HG02884 (cell line): ENCODE measurements at regions not wholly inside any gene's neighbourhood (a gene's known extent, or its start where the extent isn't known, plus 50 kb on each side); places are given as distances from the start of the nearest gene placed in this dataset.

Experiments
- ATAC-seq: cut with Tn5 transposase; IDR thresholded peaks from one replicate; pipeline ENCODE4 v1.9.1; 2021; ENCODE audit warnings: mild to moderate bottlenecking, moderate library complexity; ENCODE audit not compliant: unreplicated experiment

DNA sequence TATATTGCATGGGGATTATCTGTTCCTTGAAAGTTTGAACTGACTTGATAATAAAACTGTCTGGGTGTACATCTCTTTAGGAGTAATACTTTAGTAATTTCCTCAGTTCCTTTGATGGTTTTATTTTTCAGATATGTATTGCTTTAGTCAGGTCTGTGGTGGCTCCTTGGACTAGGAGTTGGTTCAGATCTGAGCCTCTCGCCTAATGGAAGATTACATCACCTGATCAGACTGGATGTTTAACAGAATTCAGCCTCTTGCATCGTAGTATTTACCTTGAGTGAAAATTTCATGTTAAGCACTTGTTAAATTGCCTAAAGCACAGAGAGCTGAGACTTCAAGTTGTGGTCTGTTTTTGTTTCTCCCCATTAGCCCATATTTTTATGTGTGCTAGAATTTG, 267.3 kb downstream of the MAP2K4 start:
- ATAC-seq: no peak

DNA sequence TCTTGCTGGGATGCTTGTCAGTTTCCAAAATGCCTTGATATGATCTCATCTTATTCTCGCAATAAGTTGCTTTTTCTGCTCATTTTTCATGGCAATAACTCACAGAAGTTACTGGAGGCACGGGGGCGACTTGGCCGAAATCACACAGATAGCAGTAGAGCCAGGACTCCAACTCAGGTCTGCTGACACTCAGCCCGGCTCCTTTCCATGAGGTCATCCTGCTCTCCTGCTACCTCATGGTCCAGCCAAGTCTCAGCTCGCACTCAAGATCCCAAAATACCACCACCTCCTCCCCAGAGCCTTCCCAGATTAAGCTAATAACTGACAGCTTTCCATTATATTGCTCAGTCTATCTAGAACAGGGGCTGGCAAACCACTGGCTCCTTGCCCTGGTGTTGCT, 269.5 kb downstream of the MAP2K4 start:
- ATAC-seq: no peak

DNA sequence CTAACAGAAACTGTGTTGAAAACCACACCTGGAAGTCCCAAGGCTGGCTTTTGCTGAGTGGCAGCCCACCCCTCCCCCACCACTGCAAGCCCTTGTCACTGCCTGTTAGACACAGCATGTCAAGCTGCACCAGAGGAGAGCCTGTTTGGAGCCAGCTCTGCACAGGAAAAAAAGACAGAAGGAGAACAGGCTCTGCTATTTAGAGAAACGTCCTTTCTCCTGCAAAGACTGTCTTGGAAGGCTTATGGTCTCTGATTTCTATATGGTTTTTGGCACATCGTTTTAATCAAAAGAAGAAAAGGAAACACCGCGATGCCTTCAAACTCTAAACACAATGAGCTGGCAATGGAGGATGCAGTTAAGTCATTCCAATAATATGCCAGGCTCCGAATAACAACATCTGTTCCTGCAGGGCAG, 275.5 kb downstream of the MAP2K4 start:
- no peak for ATAC-seq

DNA sequence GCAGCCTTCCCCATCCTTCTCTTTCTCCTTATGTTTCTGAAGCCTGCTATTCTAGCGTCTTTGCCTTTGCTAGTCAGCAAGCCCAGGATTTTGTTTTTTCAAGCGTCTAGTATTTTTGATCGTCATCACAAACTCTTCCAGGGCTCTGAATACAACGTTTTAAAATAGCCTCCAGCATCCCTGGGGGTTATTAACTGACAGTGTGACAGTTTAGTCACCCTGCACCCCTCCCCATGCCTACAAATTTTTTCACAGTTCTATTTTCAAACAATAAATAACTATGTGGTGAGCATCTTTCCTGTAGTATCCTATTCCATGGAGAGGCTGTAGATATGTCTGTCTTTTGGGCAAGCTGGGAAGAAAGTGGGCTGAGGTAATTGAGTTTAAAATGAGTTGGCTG, 280.9 kb downstream of the MAP2K4 start:
- no peak for ATAC-seq

DNA sequence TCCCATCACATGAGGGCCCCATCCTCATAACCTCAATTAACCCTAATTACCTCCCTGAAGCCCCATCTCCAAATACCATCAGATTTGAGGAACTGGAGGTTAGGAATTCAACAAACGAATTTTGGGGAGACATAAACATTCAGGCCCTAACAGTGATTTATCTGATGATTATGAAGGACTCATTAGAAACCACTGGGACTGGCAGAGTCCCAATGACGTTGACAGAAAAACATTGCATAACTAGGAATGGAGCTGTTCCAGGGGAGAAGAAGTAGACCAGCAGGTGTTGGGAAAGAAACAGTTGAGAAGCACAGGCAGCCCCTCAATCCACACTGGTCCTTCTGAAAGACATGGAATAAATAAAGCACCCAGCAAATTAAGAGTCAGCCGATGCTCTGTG, 282.0 kb downstream of the MAP2K4 start:
- no peak for ATAC-seq

DNA sequence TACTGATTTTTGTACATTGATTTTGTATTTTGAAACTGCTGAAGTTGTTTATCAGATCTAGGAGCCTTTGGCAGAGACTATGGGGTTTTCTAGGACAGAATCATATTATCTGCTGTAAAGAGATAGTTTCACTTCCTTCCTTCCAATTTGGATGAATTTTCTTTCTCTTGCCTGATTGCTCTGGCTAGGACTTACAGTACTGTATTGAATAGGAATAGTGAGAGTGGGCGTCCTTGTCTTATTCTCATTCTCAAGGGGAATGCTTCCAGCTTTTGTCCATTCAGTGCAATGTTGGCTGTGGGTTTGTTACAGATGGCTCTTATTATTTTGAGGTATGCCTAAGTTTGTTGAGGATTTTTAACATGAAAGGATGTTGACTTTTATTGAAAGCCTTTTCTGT, 290.1 kb downstream of the MAP2K4 start:
- no peak for ATAC-seq

DNA sequence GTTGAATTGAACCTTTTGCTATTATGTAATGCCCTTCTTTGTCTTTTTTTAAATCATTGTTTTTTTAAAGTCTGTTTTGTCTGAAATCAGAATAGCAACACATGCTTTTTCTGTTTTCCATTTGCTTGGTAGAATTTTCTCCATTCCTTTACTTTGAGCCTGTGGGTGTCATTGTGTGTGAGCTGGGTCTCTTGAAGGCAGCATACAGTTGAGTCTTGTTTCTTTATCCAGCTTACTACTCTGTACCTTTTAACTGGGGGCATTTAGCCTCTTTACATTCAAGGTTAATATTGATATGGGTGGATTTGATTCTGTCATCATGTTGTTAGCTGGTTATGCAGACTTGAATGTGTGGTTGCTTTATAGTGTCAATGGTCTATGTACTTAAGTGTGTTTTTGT, 292.0 kb downstream of the MAP2K4 start:
- no peak for ATAC-seq

DNA sequence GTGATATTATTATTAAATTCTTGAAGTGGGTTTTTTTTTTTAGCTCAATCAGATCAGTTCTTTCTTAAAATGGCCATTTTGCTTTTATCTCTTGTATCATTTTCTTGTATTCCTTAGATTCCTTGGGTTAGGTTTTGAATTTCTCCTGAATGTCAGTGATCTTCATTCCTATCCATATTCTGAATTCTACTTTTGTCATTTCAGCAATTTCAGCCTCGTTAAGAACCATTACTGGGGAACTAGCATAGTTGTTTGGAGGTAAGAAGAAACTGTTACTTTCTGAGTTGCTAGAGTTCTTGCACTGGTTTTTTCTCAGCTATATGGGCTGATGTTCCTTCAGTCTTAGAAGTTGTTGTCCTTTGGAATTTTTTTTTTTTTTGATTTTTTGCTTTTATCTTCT, 293.1 kb downstream of the MAP2K4 start:
- ATAC-seq: no peak

DNA sequence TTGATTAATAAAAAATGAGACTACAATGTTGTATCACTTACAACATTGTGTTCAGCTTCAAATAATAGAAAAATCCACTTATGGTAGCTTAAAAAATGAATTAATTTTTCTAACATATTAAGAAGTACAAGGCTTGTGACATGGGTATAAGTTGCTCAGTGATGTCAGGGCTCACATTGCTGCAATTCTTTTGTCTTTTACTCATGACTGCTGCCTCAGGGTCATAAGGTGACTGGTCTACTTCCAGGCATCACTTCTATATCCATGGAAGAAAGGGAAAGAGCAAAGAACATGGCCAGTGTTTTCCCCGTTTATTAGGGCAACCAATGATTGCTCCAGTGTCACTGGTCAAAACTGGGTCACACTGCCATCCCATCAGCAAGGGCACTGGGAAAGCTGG, 295.3 kb downstream of the MAP2K4 start:
- no peak for ATAC-seq

DNA sequence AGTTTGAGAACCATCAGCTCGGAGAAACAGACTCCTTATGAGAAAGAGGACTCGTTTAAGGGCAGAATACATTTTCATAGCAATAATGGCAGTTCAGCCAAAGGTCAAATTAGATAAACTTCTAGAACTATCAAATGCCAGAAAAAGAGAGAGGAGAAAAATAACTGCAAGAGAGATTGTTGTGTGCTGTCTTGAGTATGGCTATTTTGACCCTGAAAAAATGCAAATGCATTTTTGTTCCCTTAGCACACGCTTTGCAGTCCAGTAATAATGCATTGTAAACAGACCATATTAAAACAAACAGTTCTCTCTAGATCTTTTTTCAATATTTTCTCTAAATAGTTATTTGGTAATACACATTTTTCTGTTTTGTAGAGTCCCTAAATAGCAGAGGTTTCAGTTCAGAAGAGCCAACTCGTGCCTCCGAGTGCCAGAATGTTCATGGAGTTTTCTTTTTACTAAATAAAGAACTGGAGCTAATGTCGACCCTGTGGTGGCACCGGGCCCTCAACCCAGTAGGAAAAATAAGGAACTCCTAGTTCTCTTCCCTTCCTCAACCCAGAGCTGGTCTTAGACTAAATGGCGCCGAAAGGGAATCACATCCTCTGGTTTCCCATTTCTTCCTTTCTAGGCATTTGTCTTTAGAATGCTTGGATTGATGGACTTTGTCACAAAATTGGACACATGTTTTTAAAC, 298.0 kb downstream of the MAP2K4 start:
- ATAC-seq: no peak

DNA sequence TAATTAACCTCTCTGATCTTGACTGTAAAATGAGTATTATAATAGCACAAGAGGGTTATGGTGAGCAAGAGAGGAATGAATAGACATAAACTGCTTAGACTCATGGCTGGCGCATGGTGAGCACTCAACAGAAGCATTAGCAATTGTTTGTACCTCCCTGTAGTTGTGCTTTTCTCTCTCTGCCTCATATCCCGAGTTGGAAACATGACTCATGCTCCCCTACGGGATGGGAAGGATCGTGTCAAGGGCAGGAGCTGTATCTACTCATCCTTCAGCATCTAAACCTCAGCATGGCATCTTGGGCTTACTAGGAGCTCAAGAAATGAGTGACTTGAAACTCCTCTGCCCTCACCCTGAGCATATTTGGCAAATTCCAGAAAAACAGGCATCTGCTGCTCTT, 299.6 kb downstream of the MAP2K4 start:
- ATAC-seq: no peak

DNA sequence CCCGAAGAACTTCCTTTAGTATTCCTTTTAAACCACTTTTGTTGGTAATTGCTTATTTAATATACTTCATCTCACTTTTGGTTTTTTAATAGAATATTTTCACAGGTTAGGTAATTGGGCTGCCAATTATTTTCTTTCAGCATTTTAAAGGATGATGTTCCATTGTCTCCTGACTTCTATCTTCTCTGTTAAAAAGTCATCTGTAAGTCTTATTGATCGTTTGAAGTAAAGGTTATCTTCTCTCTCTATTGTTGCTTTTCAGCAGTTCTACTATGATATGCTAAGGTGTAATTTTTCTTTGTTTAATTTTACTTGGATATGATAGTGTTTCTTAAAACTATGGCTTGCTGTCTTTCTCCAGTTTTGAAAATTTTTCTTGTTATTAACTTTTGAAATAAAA, 307.5 kb downstream of the MAP2K4 start:
- no peak for ATAC-seq

DNA sequence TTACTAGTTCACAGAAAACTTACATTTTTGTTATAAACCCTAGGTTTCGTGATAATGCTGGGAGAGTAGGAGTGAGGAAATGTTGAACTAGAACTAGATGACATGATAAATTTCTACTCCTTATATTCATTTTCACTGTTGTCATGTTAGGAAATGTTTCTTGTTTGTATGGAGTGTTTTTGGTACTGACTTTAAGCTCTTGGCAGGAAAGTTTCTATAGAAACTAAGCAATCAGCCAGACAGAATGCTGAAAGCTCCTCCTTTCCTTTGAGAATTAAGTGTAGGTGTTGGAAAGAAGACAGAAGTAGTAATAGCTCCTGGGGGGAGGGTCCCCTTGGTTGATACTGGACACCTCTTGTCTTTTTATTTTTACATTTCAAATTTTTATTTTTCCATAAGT, 309.8 kb downstream of the MAP2K4 start:
- ATAC-seq: no peak

DNA sequence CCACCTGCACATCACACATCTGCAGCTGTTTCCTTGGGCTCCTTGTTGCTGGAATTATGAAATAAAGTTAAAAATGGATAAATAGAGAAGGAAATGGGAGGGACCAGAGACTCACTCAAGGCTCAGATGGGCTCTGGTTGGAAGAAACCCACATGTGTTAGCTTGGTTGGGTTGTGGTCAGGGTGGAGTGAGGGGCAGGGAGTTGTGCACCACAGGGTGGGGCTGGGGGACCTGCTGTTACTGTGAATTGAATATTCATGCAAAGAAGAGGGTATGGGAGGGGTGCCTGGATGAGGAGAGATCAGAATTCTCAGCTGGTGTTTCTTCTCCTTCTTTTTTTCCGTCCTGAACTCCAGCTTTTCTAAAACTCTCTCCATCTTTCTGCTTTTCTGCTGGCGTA, 320.7 kb downstream of the MAP2K4 start:
- ATAC-seq: no peak

DNA sequence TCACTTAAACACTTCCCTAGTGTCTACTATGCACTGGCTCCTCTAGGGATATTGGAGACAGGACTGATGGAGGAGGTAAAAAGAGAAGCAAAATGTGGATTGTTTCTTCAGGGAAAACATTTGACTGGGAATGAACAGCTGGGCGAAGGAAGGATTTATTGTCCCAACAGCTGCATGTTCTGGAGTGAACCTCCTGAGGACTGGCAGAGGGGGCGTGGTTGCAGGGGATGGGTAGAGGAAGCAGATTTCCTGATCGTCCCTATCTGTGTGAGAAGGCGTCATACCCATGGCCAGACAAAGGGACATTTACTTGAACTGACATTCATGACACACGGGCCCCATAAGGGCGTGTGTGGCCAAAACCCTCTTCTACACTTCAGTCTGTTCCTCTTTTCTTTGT, 321.5 kb downstream of the MAP2K4 start:
- ATAC-seq: no peak

DNA sequence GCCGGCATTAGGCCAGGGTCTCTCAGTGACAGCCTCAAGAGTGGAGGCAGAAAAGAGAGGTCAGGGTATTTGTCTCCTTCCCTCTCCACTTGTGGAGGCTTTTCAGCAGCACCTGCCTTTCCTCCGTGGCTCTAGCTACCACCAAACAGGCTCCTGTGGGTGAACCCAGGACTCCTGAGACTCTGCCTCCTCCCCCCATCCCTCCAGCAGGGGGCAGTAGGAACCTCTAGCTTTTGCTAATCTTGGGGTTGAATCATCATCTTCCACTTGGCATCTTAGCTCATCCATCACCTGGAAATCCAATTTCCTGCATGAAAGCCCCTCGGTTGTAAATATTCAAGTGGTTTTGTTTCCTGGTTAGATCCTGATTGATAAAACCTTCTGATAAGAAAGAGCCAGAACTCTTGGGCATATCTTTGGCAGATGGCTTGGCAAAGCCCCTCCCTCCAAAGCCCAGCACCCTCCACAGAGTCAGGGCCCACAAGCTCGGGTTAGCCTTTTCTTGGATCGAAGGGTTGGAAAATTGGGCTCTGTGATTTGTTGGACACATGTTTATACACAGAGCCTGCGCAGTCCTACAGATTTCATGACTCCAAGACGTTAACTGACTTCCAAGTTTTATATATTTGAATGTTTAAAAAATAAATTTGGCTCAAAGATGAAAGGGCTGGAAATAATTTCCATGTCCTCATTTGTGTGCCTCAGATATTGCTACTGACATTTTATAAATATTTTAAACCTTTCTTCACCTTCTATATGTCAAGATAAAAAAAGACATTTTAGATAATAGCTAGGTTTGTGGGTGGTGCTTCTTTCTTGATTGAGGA, 322.1 kb downstream of the MAP2K4 start:
- ATAC-seq: no peak

DNA sequence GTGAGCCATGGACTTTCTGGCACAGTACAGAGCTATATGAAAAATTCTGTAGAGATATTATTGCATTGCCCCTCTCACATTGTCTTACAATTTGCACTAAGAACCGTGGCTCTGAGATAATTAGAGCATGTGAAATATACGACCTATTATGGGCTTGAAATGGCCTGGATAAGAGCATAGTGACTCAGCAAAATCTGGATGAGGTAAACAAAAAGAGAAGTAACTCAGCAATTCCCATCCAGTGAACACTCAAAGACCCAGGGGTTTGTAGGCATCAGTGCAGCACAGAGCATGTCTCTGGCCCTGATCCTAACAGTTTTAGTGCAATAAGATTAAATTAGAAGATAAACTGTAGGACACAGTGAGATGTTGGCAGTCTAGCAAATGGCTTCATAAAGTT, 317.2 kb upstream of the MYOCD start:
- ATAC-seq: no peak

DNA sequence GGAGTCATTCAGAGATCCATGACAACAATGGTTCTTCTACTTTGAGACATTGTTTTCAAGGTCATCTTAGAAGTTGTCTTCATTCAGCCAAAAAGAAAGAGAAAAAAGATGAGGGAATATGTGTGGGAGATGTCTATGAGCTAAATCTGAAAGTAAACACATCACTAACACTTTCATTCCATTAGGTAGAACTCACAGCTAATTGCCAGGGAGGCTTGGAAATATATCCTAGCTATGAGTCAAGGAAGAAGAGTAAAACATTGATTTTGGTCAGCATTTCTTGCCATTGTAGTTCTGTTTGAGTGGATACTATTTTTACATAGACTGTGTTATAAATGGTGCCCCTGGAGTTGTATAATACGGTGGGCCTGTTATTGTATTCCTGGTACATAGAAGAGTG, 316.4 kb upstream of the MYOCD start:
- ATAC-seq: no peak

DNA sequence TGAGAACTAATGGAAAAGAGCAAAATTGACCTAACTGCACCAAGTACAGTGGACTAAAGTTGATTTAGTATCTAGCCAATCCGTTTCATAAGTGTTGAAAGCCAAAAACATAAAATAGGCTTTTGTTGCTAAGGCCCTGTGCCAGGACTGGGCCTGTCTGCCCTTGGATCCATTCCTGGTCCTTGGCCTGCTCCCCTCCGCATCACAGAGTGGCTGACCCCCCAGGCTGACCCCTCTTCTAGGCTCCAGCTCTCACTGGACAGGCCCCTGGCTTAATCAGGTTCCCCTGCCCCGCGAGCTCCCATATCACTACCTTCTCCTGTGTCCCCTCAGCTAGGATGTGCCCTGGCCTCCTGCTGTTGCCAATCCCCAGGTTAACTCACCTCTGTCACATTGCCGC, 313.6 kb upstream of the MYOCD start:
- no peak for ATAC-seq

DNA sequence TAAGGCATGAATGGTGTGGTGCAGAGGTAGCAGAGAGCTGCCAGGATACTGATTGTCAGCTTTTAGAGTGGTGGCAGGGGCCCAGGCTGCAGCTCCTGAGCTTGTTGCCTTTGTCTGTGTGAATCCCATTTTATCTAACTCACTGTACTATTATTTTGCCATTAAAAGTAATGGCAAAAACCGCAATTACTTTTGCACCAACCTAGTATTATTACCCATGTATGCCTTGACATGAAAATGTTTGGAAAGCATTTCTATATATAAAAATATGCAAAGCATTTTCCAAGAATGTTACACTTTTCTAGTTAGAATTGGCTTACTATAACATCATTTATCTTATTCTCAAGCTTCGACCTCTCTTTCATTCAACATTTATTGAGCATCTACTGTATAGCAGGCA, 308.1 kb upstream of the MYOCD start:
- no peak for ATAC-seq

DNA sequence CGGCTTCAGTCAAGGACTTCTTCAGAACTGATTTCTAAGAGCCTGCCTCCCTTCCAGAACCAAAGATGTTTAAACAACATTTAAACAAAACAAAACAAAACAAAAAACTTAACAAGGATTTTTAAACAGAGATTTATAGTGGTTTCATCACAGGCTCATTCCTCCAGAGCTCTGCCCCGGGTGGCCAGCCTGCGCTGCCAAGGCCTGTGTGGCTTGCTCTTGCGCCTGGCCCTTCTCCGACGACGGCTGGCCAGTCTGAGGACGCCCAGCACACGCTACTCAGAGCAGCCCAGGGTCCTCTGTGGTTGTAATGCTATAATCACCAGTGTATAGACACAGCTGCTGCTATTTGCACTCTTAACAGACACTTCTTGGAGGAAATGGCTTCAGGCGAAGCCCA, 307.2 kb upstream of the MYOCD start:
- no peak for ATAC-seq

DNA sequence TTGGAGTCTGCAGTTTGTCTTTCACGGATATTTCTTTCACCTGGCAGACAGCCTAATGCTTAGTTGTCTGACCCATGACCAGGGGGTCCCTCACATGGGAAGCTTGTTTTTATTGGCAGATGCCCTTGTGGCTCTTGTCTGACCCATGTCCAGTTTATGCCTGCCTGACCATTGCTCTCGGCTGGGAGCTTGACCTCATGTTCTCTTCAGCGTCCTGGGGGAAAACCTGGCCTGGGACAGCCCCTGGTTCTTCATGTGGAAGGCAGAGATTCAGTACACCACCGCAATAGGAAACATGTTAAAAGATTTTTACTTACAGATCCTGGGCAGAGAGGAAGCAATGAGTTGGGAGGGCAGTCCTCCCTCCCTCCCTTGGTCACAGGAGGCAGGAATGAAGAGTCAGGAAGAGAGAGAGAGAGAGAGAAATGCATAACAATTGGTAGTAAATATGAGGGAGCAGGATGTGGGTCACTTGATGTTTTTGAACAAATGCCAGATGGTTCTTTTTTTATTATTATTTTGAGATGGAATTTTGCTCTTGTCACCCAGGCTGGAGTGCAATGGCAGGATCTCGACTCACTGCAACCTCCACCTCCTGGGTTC, 302.7 kb upstream of the MYOCD start:
- no peak for ATAC-seq
